ENCODE measurements at regions not wholly inside any gene's neighbourhood (a gene's known extent, or its start where the extent isn't known, plus 50 kb on each side); places are given as distances from the start of the nearest gene placed in this dataset.

GRCh38 chr7:17408245-17408903, 109.9 kb downstream of the AHR start (continued):
- TF ChIP-seq BCLAF1 (IDR thresholded peaks at IDR 0.05), result no peak
- TF ChIP-seq ZNF121 (CRISPR knock-in tag; IDR thresholded peaks at IDR 0.05), result no peak
- no peak for TF ChIP-seq ZNF549 (CRISPR knock-in tag; IDR thresholded peaks at IDR 0.05)
- TF ChIP-seq HDAC2 (CRISPR knock-in tag; IDR thresholded peaks at IDR 0.05), result peak; percentile 81
- no peak for TF ChIP-seq POLR2A (IDR thresholded peaks at IDR 0.05; ENCODE audit: insufficient read depth in 1 of 2, low read depth in 2 of 2, low read length in 2 of 2)
- peak; percentile 89 for TF ChIP-seq GZF1 (CRISPR knock-in tag; IDR thresholded peaks at IDR 0.05)
- TF ChIP-seq RFX3 (CRISPR knock-in tag; IDR thresholded peaks at IDR 0.05), result no peak
- no peak for TF ChIP-seq KDM5A (IDR thresholded peaks at IDR 0.05; ENCODE audit: borderline replicate concordance, low read length)
- TF ChIP-seq PRPF4 (IDR thresholded peaks at IDR 0.05; ENCODE audit: low read depth, low read length, poor library complexity, severe bottlenecking), result no peak
- no peak for TF ChIP-seq ZNF556 (CRISPR knock-in tag; IDR thresholded peaks at IDR 0.05; ENCODE audit: borderline replicate concordance)
- no peak for TF ChIP-seq ATAD3A (CRISPR knock-in tag; IDR thresholded peaks at IDR 0.05)
- no peak for TF ChIP-seq DNMT3B (CRISPR knock-in tag; conservative IDR thresholded peaks at IDR 0.05)
- TF ChIP-seq ZNF598 (CRISPR knock-in tag; IDR thresholded peaks at IDR 0.05; ENCODE audit: borderline replicate concordance), result no peak
- TF ChIP-seq GATA4 (IDR thresholded peaks at IDR 0.05; ENCODE audit: borderline replicate concordance, low read depth), result no peak
- TF ChIP-seq ZBTB20 (CRISPR knock-in tag; IDR thresholded peaks at IDR 0.05; ENCODE audit: borderline replicate concordance, low read depth), result peak; percentile 49; the same call in 1 of the 2 replicates
- peak; percentile 76 for TF ChIP-seq ZGPAT (CRISPR knock-in tag; IDR thresholded peaks at IDR 0.05)
- TF ChIP-seq REST (IDR thresholded peaks at IDR 0.05; ENCODE audit: borderline replicate concordance in 1 of 2, low read depth in 1 of 2, low read length in 2 of 2), result no peak
- TF ChIP-seq ELK4 (CRISPR knock-in tag; IDR thresholded peaks at IDR 0.05; ENCODE audit: borderline replicate concordance), result no peak
- no peak for TF ChIP-seq DR1 (CRISPR knock-in tag; IDR thresholded peaks at IDR 0.05)
- TF ChIP-seq ZNF562 (CRISPR knock-in tag; IDR thresholded peaks at IDR 0.05; ENCODE audit: borderline replicate concordance), result no peak
- TF ChIP-seq SPEN (CRISPR knock-in tag; IDR thresholded peaks at IDR 0.05; ENCODE audit: low read depth), result no peak; the same call in 1 of the 2 replicates
- TF ChIP-seq ZNF816 (CRISPR knock-in tag; IDR thresholded peaks at IDR 0.05; ENCODE audit: borderline replicate concordance), result no peak

Data from HepG2 (cell line).